Suprapubic skin (tissue), 4 donors: ENCODE measurements at regions not wholly inside any gene's neighbourhood (a gene's known extent, or its start where the extent isn't known, plus 50 kb on each side); places are given as distances from the start of the nearest gene placed in this dataset.

Experiments
- DNase-seq, 2 donors: peaks; one replicate each; pipeline ENCODE4 v3.0.0-alpha.2; 2019; ENCODE audit warnings: low spot score in 2 of 2
- H3K27ac ChIP-seq: fragments of 200-600 bp; sonication (generic); one replicate; pipeline ENCODE4 v1.5.1; 2019
- H3K27me3 ChIP-seq: fragments of 200-600 bp; sonication (generic); one replicate; pipeline ENCODE4 v1.5.1; 2019
- H3K36me3 ChIP-seq: fragments of 200-600 bp; sonication (generic); one replicate; pipeline ENCODE4 v1.5.1; 2019
- H3K4me1 ChIP-seq: fragments of 200-600 bp; sonication (generic); one replicate; pipeline ENCODE4 v1.5.1; 2019
- H3K4me3 ChIP-seq: fragments of 200-600 bp; sonication (generic); one replicate; pipeline ENCODE4 v1.5.1; 2019; ENCODE audit warnings: mild to moderate bottlenecking
- H3K9me3 ChIP-seq: fragments of 200-600 bp; sonication (generic); one replicate; pipeline ENCODE4 v1.5.1; 2019
- EP300 ChIP-seq: sonication (generic); formaldehyde crosslinking; IDR thresholded peaks from one replicate; pipeline ENCODE4 v1.6.1; 2017; ENCODE audit warnings: antibody characterized with exemption
- POLR2A ChIP-seq, 2 donors: fragments of 450-650 bp; IDR thresholded peaks; one replicate each; pipeline ENCODE4 v1.6.1; 2017; ENCODE audit warnings: antibody characterized with exemption in 2 of 2, mild to moderate bottlenecking in 2 of 2, moderate library complexity in 2 of 2
- POLR2AphosphoS5 ChIP-seq, 3 donors: sonication (generic); formaldehyde crosslinking; IDR thresholded peaks; one replicate each; pipeline ENCODE4 v1.6.1; 2017; ENCODE audit warnings: antibody characterized with exemption in 3 of 3
- WGBS: methylation state at CpG from one replicate; pipeline ENCODE4 v1.1.5; 2018; 5-methylcytosine and 5-hydroxymethylcytosine counted together
- TF ChIP-seq, protein P1 (sequence below), 2 donors: fragments of 200-600 bp in 1 of 2; fragments of 450-650 bp in 1 of 2; sonication (generic) in 1 of 2; IDR thresholded peaks; one replicate each; pipeline ENCODE4 v1.5.1; 2016 to 2019; ENCODE audit warnings: antibody characterized with exemption in 2 of 2, mild to moderate bottlenecking in 1 of 2, moderate library complexity in 1 of 2

DNA sequence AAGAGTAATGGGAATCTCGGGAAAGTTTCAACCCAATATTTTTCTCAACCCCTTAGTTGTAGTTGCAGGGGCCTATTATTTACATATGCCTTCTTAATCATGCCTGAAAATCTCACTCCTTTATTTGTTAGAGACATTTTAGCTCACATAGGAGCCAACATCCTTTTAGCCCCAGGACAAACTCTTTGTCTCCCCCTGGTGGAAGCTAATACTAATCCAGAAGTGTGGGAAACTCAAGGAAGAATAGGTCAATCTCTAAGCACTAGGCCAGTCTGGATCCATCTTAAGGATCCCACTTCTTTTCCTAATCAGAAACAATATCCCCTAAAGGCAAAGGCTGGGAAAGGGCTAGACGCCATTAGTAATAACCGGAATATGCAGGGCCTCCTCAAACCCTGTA is 550.9 kb upstream of the PKDCC start:
- Histone ChIP-seq H3K4me3 (no peak overlapping the region), H3K9me3 (peaks cover 39% of the 10 kb centered on the region), H3K4me1 (no peaks in the 10 kb centered on the region), H3K27me3 (no peaks in the 10 kb centered on the region), H3K27ac (no peak overlapping the region), H3K36me3 (no peaks in the 10 kb centered on the region)
- DNase-seq, result no peak
- 94% methylated on average over 3 of the region's 3 CpGs for whole genome bisulfite sequencing
- TF ChIP-seq POLR2A (IDR thresholded peaks at IDR 0.05), result no peak
- TF ChIP-seq POLR2AphosphoS5 (IDR thresholded peaks at IDR 0.05), result no peak
- TF ChIP-seq EP300, result no peak
- TF ChIP-seq, protein P1, sequence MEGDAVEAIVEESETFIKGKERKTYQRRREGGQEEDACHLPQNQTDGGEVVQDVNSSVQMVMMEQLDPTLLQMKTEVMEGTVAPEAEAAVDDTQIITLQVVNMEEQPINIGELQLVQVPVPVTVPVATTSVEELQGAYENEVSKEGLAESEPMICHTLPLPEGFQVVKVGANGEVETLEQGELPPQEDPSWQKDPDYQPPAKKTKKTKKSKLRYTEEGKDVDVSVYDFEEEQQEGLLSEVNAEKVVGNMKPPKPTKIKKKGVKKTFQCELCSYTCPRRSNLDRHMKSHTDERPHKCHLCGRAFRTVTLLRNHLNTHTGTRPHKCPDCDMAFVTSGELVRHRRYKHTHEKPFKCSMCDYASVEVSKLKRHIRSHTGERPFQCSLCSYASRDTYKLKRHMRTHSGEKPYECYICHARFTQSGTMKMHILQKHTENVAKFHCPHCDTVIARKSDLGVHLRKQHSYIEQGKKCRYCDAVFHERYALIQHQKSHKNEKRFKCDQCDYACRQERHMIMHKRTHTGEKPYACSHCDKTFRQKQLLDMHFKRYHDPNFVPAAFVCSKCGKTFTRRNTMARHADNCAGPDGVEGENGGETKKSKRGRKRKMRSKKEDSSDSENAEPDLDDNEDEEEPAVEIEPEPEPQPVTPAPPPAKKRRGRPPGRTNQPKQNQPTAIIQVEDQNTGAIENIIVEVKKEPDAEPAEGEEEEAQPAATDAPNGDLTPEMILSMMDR (IDR thresholded peaks at IDR 0.05), result no peak

DNA sequence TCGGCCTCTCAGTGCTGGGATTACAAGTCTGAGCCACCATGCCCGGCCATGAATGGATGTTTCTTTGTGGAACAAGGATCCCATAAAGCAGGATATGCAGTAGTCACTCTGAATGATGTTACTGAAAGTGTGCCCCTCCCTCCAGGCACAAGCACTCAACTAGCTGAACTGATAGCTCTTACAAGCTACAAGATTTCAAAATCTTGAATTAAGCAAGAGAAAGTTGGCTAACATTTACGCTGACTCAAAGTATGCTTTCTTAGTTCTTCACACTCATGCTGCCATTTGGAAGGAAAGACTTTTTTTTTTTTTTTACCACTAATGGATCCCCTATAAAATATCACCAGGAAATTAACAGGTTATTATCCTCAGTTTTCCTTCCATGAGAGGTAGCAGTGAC is 549.0 kb upstream of the PKDCC start:
- Histone ChIP-seq H3K36me3 (no peaks in the 10 kb centered on the region), H3K4me3 (no peak overlapping the region), H3K27me3 (no peaks in the 10 kb centered on the region), H3K4me1 (no peaks in the 10 kb centered on the region), H3K9me3 (peaks cover 39% of the 10 kb centered on the region), H3K27ac (no peak overlapping the region)
- no peak for DNase-seq
- WGBS, result 87% methylated on average over 3 of the region's 3 CpGs
- TF ChIP-seq, protein P1 (IDR thresholded peaks at IDR 0.05), result no peak
- TF ChIP-seq EP300 (no peak), POLR2A (IDR thresholded peaks at IDR 0.05) (no peak), POLR2AphosphoS5 (IDR thresholded peaks at IDR 0.05) (no peak)

- no peak for DNase-seq
- Histone ChIP-seq H3K27me3 (no peaks in the 10 kb centered on the region), H3K9me3 (peaks cover 22% of the 10 kb centered on the region), H3K4me1 (no peaks in the 10 kb centered on the region), H3K27ac (no peak overlapping the region), H3K4me3 (no peak overlapping the region), H3K36me3 (no peaks in the 10 kb centered on the region)
- TF ChIP-seq, protein P1 (IDR thresholded peaks at IDR 0.05), result no peak
- TF ChIP-seq POLR2AphosphoS5 (IDR thresholded peaks at IDR 0.05) (no peak), EP300 (no peak), POLR2A (IDR thresholded peaks at IDR 0.05) (no peak)
- 94% methylated on average over 2 of the region's 2 CpGs for WGBS
Measured at GRCh38 chr2:41500895-41501294, 546.9 kb upstream of the PKDCC start.

DNA sequence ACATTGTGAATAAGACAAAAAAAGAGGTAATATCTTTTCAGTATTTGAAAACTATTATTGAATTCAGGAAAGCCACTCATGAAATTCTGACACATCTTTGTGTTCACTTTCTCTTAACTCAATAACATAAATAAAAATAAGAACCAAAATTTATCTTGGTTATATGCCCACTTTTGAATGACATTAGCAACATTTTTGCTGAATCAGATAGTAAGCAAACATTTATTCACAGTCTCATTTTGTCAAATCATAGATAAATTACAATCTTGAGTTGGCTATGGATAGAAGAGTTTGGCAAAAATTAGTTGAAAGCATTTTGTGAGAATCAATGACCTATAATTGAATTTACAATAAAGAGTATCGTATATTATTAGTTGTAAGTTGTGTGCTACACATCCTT is 545.1 kb upstream of the PKDCC start:
- Histone ChIP-seq H3K27me3 (no peaks in the 10 kb centered on the region), H3K9me3 (peaks cover 6% of the 10 kb centered on the region), H3K27ac (no peak overlapping the region), H3K36me3 (no peaks in the 10 kb centered on the region), H3K4me3 (no peak overlapping the region), H3K4me1 (no peaks in the 10 kb centered on the region)
- TF ChIP-seq POLR2AphosphoS5 (IDR thresholded peaks at IDR 0.05), result no peak
- no peak for TF ChIP-seq POLR2A (IDR thresholded peaks at IDR 0.05)
- TF ChIP-seq EP300, result no peak
- TF ChIP-seq, protein P1 (IDR thresholded peaks at IDR 0.05), result no peak
- no peak for DNase-seq
- 47% methylated on average over 1 of the region's 1 CpG for WGBS

GRCh38 chr2:41504532-41504931 is 543.3 kb upstream of the PKDCC start:
- no peak overlapping the region for H3K27ac ChIP-seq
- no peak overlapping the region for H3K4me3 ChIP-seq
- H3K36me3 ChIP-seq, result no peaks in the 10 kb centered on the region
- TF ChIP-seq, protein P1 (IDR thresholded peaks at IDR 0.05), result no peak
- TF ChIP-seq EP300, result no peak
- 74% methylated on average over 2 of the region's 2 CpGs for WGBS
- H3K4me1 ChIP-seq, result no peaks in the 10 kb centered on the region
- H3K9me3 ChIP-seq, result no peaks in the 10 kb centered on the region
- DNase-seq, result no peak
- H3K27me3 ChIP-seq, result no peaks in the 10 kb centered on the region
